ENCODE measurements at regions not wholly inside any gene's neighbourhood (a gene's known extent, or its start where the extent isn't known, plus 50 kb on each side); places are given as distances from the start of the nearest gene placed in this dataset.

DNA sequence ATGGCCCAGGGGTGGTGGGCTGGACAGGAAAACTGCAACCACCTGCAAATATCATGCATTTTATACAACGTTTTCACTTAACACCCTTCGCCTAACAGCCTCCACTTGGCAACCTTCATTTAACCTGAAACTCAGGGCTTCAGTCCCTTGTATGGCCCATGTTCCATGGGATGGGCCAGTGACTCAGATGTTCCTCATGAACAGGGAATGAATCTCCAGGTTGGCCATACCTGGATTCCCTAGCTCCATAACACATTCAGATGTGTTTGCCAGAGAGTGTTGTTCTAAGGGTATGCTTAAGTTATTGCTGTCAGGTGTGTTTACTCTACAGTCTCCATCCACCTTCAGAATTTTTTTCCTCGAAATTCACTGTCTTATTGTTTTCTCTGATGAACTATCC is 316.9 kb downstream of the JRKL start:
- TF ChIP-seq, protein P1, sequence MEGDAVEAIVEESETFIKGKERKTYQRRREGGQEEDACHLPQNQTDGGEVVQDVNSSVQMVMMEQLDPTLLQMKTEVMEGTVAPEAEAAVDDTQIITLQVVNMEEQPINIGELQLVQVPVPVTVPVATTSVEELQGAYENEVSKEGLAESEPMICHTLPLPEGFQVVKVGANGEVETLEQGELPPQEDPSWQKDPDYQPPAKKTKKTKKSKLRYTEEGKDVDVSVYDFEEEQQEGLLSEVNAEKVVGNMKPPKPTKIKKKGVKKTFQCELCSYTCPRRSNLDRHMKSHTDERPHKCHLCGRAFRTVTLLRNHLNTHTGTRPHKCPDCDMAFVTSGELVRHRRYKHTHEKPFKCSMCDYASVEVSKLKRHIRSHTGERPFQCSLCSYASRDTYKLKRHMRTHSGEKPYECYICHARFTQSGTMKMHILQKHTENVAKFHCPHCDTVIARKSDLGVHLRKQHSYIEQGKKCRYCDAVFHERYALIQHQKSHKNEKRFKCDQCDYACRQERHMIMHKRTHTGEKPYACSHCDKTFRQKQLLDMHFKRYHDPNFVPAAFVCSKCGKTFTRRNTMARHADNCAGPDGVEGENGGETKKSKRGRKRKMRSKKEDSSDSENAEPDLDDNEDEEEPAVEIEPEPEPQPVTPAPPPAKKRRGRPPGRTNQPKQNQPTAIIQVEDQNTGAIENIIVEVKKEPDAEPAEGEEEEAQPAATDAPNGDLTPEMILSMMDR (IDR thresholded peaks at IDR 0.05; ENCODE audit: insufficient read depth, low read length, poor library complexity, severe bottlenecking) = no peak
- no peak for TF ChIP-seq EZH2phosphoT487 (conservative IDR thresholded peaks at IDR 0.05; ENCODE audit: low read length)
